DOHH2 (cell line): ENCODE measurements at regions not wholly inside any gene's neighbourhood (a gene's known extent, or its start where the extent isn't known, plus 50 kb on each side); places are given as distances from the start of the nearest gene placed in this dataset.
"Not testable (repeated sequence)": the region's sequence is repeated elsewhere in the genome, so short reads cannot be mapped to it uniquely, and the experiment has no call there.

Experiments used
- H3F3A ChIP-seq: fragments of 200-600 bp; sonication (generic), shearing (Covaris generic); 2 replicates; pipeline ENCODE4 v1.6.0; 2016; ENCODE audit warnings: antibody characterized with exemption, mild to moderate bottlenecking; ENCODE audit not compliant: control insufficient read depth, insufficient read depth
- H3K27ac ChIP-seq: fragments of 200-600 bp; sonication (generic); 2 replicates; pipeline ENCODE4 v1.5.1; 2014; ENCODE audit warnings: low read depth, mild to moderate bottlenecking, low read length, moderate library complexity
- H3K27me3 ChIP-seq: fragments of 200-600 bp; sonication (generic); 2 replicates; pipeline ENCODE4 v1.6.1; 2014; ENCODE audit warnings: mild to moderate bottlenecking, low read length, mixed read lengths; ENCODE audit not compliant: control insufficient read depth
- H3K36me3 ChIP-seq: fragments of 200-600 bp; sonication (generic); 2 replicates; pipeline ENCODE4 v1.6.1; 2014; ENCODE audit warnings: mild to moderate bottlenecking, low read length, moderate library complexity, mixed read lengths; ENCODE audit not compliant: control insufficient read depth
- H3K4me1 ChIP-seq: fragments of 200-600 bp; sonication (generic); 2 replicates; pipeline ENCODE4 v1.6.1; 2014; ENCODE audit warnings: mild to moderate bottlenecking, low read length, mixed read lengths; ENCODE audit not compliant: control insufficient read depth
- H3K4me2 ChIP-seq: fragments of 200-600 bp; sonication (generic); 2 replicates; pipeline ENCODE4 v1.6.0; 2014; ENCODE audit warnings: mild to moderate bottlenecking, low read length, moderate library complexity
- H3K4me3 ChIP-seq: fragments of 200-600 bp; sonication (generic); 2 replicates; pipeline ENCODE4 v1.5.1; 2014; ENCODE audit warnings: mild to moderate bottlenecking, low read length, mixed read lengths
- H3K79me2 ChIP-seq: fragments of 200-600 bp; sonication (generic); 2 replicates; pipeline ENCODE4 v1.6.1; 2014; ENCODE audit warnings: mild to moderate bottlenecking, low read length, mixed read lengths; ENCODE audit not compliant: control insufficient read depth
- H3K9me2 ChIP-seq: fragments of 200-600 bp; sonication (generic); replicated peaks from 2 replicates; pipeline ENCODE4 v1.6.1; 2014; ENCODE audit warnings: mild to moderate bottlenecking, low read length, mixed read lengths; ENCODE audit not compliant: control insufficient read depth
- H3K9me3 ChIP-seq: fragments of 200-600 bp; sonication (generic); 2 replicates; pipeline ENCODE4 v1.6.1; 2014; ENCODE audit warnings: antibody characterized with exemption, low read length, mixed read lengths; ENCODE audit not compliant: control insufficient read depth, insufficient read depth
- H4K20me1 ChIP-seq: fragments of 200-600 bp; sonication (generic); 2 replicates; pipeline ENCODE4 v1.6.0; 2014; ENCODE audit warnings: low read depth, mild to moderate bottlenecking, antibody characterized with exemption, low read length, moderate library complexity; ENCODE audit not compliant: control insufficient read depth, insufficient read depth
- EZH2phosphoT487 ChIP-seq: fragments of 200-600 bp; sonication (generic); IDR thresholded peaks from 2 replicates; pipeline ENCODE4 v1.6.1; 2017; ENCODE audit warnings: borderline replicate concordance, mild to moderate bottlenecking, antibody characterized with exemption, low read length, moderate library complexity, mixed read lengths
- TF ChIP-seq, protein P1 (sequence below): fragments of 200-600 bp; sonication (generic); IDR thresholded peaks from one replicate; pipeline ENCODE4 v1.5.1; 2014; ENCODE audit warnings: antibody characterized with exemption, mild to moderate bottlenecking, low read depth, low read length; ENCODE audit not compliant: poor library complexity, severe bottlenecking

- Histone ChIP-seq H3K27ac (no peak overlapping the region), H3K27me3 (no peaks in the 10 kb centered on the region), H4K20me1 (no peaks in the 10 kb centered on the region), H3K4me3 (no peak overlapping the region), H3K4me2 (no peak overlapping the region), H3K36me3 (no peaks in the 10 kb centered on the region), H3K9me3 (no peaks in the 10 kb centered on the region), H3K79me2 (no peaks in the 10 kb centered on the region), H3K4me1 (no peaks in the 10 kb centered on the region), H3F3A (no peaks in the 10 kb centered on the region), H3K9me2 (no peaks in the 10 kb centered on the region)
- TF ChIP-seq EZH2phosphoT487 = no peak
- TF ChIP-seq, protein P1, sequence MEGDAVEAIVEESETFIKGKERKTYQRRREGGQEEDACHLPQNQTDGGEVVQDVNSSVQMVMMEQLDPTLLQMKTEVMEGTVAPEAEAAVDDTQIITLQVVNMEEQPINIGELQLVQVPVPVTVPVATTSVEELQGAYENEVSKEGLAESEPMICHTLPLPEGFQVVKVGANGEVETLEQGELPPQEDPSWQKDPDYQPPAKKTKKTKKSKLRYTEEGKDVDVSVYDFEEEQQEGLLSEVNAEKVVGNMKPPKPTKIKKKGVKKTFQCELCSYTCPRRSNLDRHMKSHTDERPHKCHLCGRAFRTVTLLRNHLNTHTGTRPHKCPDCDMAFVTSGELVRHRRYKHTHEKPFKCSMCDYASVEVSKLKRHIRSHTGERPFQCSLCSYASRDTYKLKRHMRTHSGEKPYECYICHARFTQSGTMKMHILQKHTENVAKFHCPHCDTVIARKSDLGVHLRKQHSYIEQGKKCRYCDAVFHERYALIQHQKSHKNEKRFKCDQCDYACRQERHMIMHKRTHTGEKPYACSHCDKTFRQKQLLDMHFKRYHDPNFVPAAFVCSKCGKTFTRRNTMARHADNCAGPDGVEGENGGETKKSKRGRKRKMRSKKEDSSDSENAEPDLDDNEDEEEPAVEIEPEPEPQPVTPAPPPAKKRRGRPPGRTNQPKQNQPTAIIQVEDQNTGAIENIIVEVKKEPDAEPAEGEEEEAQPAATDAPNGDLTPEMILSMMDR = no peak
Measured at GRCh38 chr10:36773652-36774051, 351.7 kb upstream of the ANKRD30A start.

DNA sequence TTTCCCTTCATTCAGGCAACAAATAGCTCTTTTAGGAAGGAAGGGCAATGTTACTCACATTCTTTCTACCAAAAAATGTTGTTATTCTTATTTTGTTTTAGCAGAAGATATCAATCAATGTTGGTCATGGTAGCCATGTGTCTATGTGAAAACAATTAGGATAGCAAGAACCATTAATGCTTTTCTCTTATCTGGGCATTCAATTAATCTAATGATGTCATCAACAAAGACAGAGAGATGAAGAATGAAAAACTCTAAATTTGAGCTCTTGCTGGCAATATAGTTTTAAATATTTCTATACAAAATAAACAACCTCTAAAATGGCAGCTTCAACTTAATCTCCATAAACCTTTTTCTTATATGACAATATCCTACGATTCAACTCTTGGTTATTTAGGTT lies 353.7 kb upstream of the ANKRD30A start:
- H3K27ac ChIP-seq = no peak overlapping the region
- H3F3A ChIP-seq = no peaks in the 10 kb centered on the region
- no peaks in the 10 kb centered on the region for H3K9me3 ChIP-seq
- H3K79me2 ChIP-seq = no peaks in the 10 kb centered on the region
- no peak for TF ChIP-seq EZH2phosphoT487
- TF ChIP-seq, protein P1 = no peak
- H4K20me1 ChIP-seq = no peaks in the 10 kb centered on the region
- no peaks in the 10 kb centered on the region for H3K4me1 ChIP-seq
- H3K27me3 ChIP-seq = no peaks in the 10 kb centered on the region
- no peak overlapping the region for H3K4me2 ChIP-seq
- H3K36me3 ChIP-seq = no peaks in the 10 kb centered on the region
- H3K4me3 ChIP-seq = no peak overlapping the region
- no peaks in the 10 kb centered on the region for H3K9me2 ChIP-seq

DNA sequence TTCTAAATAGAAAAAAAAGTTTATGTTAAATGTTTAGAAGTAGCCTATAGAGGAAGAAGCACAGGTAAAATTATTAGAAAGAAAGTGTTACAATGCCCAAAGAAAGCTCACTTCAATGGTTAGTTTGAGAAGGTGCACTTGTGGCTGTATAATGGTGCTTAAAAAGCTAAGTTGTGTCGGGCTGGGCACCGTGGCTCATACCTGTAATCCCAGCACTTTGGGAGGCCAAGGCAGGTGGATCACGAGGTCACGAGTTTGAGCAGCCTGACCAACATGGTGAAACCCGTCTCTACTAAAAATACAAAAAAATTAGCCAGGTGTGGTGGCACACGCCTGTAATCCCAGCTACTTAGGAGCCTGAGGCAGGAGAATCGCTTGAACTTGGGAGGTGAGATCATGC lies 355.7 kb upstream of the ANKRD30A start:
- not testable (repeated sequence) for H3K27me3 ChIP-seq, H3K27ac ChIP-seq, H3K4me1 ChIP-seq, H3K9me3 ChIP-seq, H3K4me3 ChIP-seq, H3K79me2 ChIP-seq, H3F3A ChIP-seq, H3K4me2 ChIP-seq, H3K9me2 ChIP-seq, H4K20me1 ChIP-seq, H3K36me3 ChIP-seq

DNA sequence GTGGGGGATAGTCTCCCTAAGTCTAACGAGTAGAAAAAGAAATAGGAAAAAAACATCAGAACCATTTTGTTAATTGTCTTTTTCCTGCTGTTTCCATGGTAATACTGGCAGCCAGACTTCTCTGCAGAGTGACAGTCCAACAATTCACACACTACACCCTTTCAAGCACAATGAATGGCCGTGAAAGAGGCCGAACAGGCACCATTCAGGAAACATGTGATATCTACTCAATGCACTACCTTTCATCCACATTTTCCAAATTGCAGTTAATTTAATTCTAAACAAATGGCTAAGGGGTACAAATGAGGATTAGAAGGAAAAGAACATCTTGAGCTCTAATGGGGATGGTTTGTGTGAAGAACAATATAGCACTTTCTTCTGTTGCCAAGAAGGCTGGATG lies 358.5 kb upstream of the ANKRD30A start:
- Histone ChIP-seq H3K4me2 (no peak overlapping the region), H3K9me3 (no peaks in the 10 kb centered on the region)

More for the DNA sequence above, 358.5 kb upstream of the ANKRD30A start:
- Histone ChIP-seq H3K27ac (no peak overlapping the region), H3K9me2 (no peaks in the 10 kb centered on the region), H3K4me1 (no peaks in the 10 kb centered on the region), H4K20me1 (no peaks in the 10 kb centered on the region), H3K4me3 (no peak overlapping the region), H3K79me2 (no peaks in the 10 kb centered on the region), H3K36me3 (no peaks in the 10 kb centered on the region), H3F3A (no peaks in the 10 kb centered on the region), H3K27me3 (no peaks in the 10 kb centered on the region)
- no peak for TF ChIP-seq EZH2phosphoT487
- TF ChIP-seq, protein P1 = no peak
